ENCODE measurements at regions not wholly inside any gene's neighbourhood (a gene's known extent, or its start where the extent isn't known, plus 50 kb on each side); places are given as distances from the start of the nearest gene placed in this dataset.

DNA sequence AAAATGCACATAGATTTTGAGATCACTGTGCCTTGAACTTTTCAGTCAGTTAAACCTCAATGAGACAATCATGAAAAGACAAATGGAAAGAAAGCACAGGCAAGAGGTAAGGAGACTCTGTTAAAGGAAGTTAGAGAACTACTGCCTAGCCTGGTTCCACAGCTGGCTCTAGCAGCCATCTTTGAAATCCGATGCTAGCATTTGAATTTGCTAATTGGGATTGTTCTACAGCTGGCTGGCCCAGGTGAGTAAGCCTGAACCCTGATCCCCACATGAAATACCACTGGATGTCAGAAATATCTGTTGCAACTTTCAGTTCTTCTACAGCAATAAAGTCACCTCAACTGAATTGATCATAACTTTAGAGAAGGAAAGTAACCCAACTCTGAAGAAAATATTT lies 315.2 kb upstream of the CHAC2 start:
- Histone ChIP-seq H3K27ac (no peak overlapping the region), H3K4me3 (no peak overlapping the region), H3K9me3 (no peaks in the 10 kb centered on the region), H3K4me1 (no peaks in the 10 kb centered on the region), H3K4me2 (no peak overlapping the region)
- POLR2A ChIA-PET, result no interaction called here
- CTCF ChIA-PET, result no interaction called here
- 6% methylated on average over 1 of the region's 1 CpG for WGBS (ENCODE audit: missing lambda C conversion rate)
- no peak for DNase-seq (ENCODE audit: low read depth in 1 of 2, low spot score in 1 of 2)
- no peak for ATAC-seq
- TF ChIP-seq RCOR1 (IDR thresholded peaks at IDR 0.05; ENCODE audit: low read depth, low read length), result no peak
- no peak for TF ChIP-seq CEBPB (IDR thresholded peaks at IDR 0.05)
- no peak for TF ChIP-seq JUNB (IDR thresholded peaks at IDR 0.05)
- TF ChIP-seq, protein P1, sequence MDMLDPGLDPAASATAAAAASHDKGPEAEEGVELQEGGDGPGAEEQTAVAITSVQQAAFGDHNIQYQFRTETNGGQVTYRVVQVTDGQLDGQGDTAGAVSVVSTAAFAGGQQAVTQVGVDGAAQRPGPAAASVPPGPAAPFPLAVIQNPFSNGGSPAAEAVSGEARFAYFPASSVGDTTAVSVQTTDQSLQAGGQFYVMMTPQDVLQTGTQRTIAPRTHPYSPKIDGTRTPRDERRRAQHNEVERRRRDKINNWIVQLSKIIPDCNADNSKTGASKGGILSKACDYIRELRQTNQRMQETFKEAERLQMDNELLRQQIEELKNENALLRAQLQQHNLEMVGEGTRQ (IDR thresholded peaks at IDR 0.05), result no peak
- TF ChIP-seq FOSB (CRISPR knock-in tag; IDR thresholded peaks at IDR 0.05), result no peak
- TF ChIP-seq, protein P2, sequence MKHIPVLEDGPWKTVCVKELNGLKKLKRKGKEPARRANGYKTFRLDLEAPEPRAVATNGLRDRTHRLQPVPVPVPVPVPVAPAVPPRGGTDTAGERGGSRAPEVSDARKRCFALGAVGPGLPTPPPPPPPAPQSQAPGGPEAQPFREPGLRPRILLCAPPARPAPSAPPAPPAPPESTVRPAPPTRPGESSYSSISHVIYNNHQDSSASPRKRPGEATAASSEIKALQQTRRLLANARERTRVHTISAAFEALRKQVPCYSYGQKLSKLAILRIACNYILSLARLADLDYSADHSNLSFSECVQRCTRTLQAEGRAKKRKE (CRISPR knock-in tag; IDR thresholded peaks at IDR 0.05; ENCODE audit: low read depth), result no peak
- TF ChIP-seq, protein P3, sequence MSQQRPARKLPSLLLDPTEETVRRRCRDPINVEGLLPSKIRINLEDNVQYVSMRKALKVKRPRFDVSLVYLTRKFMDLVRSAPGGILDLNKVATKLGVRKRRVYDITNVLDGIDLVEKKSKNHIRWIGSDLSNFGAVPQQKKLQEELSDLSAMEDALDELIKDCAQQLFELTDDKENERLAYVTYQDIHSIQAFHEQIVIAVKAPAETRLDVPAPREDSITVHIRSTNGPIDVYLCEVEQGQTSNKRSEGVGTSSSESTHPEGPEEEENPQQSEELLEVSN (IDR thresholded peaks at IDR 0.05; ENCODE audit: borderline replicate concordance, low read depth), result no peak
- no peak for TF ChIP-seq ZFP36 (IDR thresholded peaks at IDR 0.05; ENCODE audit: borderline replicate concordance, partially characterized antibody)
- no peak for TF ChIP-seq FOSL2 (IDR thresholded peaks at IDR 0.05)
- no peak for TF ChIP-seq FOSL2 (CRISPR knock-in tag; IDR thresholded peaks at IDR 0.05)
- TF ChIP-seq CBX2 (IDR thresholded peaks at IDR 0.05; ENCODE audit: borderline replicate concordance, low read depth), result no peak
- TF ChIP-seq RFX5 (IDR thresholded peaks at IDR 0.05), result no peak
- TF ChIP-seq HOXB13 (CRISPR knock-in tag; IDR thresholded peaks at IDR 0.05; ENCODE audit: low read depth), result no peak
- no peak for TF ChIP-seq KDM5A (IDR thresholded peaks at IDR 0.05)
- no peak for FAIRE-seq

DNA sequence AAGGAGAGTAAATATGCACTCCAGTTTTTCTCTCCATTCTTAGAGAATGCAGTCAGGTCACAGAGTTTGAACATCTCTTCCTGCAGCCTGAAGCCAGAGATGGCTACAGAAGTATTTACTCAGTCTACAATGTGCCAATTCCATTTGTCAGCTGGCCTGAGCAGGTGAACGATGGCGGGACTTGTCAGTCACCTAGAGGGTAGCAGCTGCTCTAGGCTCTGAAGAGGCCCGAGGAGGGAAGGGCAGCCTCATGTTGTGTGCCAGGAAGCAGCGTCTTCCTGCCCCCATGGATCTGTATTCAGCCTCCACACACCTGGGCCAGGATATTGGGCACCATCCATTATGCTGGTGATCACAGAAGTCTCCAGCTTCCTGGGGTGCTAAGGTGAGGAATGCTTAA lies 316.7 kb upstream of the CHAC2 start:
- DNase-seq (ENCODE audit: low read depth in 1 of 2, low spot score in 1 of 2), result no peak
- POLR2A ChIA-PET, result no interaction called here
- Histone ChIP-seq H3K27ac (no peak overlapping the region), H3K4me3 (no peak overlapping the region), H3K9me3 (no peaks in the 10 kb centered on the region), H3K4me2 (no peak overlapping the region), H3K4me1 (no peaks in the 10 kb centered on the region)
- WGBS (ENCODE audit: missing lambda C conversion rate), result 25% methylated on average over 4 of the region's 4 CpGs
- CTCF ChIA-PET, result interaction anchor here (1.3 kb wide), 1 partner anchor 10 kb away, joined by 4 read pairs; no protein-coding TSS in a partner anchor
- ATAC-seq, result no peak
- TF ChIP-seq FOSL2 (IDR thresholded peaks at IDR 0.05) (no peak), FOSL2 (CRISPR knock-in tag; IDR thresholded peaks at IDR 0.05) (no peak), FOXS1 (CRISPR knock-in tag; IDR thresholded peaks at IDR 0.05) (no peak)
- FAIRE-seq, result no peak

DNA sequence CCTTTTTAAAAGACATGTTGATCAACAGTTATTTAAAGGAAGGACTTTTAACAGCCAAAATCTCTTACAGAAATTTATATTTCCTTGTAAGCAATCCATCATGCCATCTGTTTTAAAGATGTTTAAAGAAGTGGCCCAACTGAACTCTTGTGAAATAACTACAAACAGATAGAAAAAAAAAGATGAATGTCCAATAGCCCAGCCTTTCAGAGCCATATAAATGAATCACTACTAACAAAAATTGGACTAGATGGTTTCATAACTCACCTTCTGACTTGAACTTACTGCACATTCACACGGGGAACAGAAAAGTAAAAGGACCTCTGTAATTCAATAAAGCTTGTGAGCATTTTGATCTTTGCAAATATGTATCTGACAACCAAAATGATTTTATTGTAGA lies 319.0 kb upstream of the CHAC2 start:
- WGBS (ENCODE audit: missing lambda C conversion rate), result 9% methylated on average over 1 of the region's 1 CpG
- ChIA-PET CTCF (interaction anchor here (1.3 kb wide), 1 partner anchor 9 kb away, joined by 3 read pairs; no protein-coding TSS in a partner anchor), POLR2A (no interaction called here)
- Histone ChIP-seq H3K9me3 (no peaks in the 10 kb centered on the region), H3K4me3 (no peak overlapping the region), H3K27ac (no peak overlapping the region), H3K4me1 (no peaks in the 10 kb centered on the region), H3K4me2 (no peak overlapping the region)
- ATAC-seq (no peak), DNase-seq (ENCODE audit: low read depth in 1 of 2, low spot score in 1 of 2) (no peak), FAIRE-seq (no peak)
- no peak for TF ChIP-seq POLR2A (IDR thresholded peaks at IDR 0.05; ENCODE audit: low read length)
- no peak for TF ChIP-seq HOXA7 (CRISPR knock-in tag; IDR thresholded peaks at IDR 0.05)
- no peak for TF ChIP-seq ZC3H11A (IDR thresholded peaks at IDR 0.05)
- no peak for TF ChIP-seq CHD2 (IDR thresholded peaks at IDR 0.05; ENCODE audit: low read length, partially characterized antibody)
- no peak for TF ChIP-seq ESRRA (IDR thresholded peaks at IDR 0.05; ENCODE audit: borderline replicate concordance, low read length)
- TF ChIP-seq, protein P4, sequence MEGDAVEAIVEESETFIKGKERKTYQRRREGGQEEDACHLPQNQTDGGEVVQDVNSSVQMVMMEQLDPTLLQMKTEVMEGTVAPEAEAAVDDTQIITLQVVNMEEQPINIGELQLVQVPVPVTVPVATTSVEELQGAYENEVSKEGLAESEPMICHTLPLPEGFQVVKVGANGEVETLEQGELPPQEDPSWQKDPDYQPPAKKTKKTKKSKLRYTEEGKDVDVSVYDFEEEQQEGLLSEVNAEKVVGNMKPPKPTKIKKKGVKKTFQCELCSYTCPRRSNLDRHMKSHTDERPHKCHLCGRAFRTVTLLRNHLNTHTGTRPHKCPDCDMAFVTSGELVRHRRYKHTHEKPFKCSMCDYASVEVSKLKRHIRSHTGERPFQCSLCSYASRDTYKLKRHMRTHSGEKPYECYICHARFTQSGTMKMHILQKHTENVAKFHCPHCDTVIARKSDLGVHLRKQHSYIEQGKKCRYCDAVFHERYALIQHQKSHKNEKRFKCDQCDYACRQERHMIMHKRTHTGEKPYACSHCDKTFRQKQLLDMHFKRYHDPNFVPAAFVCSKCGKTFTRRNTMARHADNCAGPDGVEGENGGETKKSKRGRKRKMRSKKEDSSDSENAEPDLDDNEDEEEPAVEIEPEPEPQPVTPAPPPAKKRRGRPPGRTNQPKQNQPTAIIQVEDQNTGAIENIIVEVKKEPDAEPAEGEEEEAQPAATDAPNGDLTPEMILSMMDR (IDR thresholded peaks at IDR 0.05), result no peak
- no peak for TF ChIP-seq RCOR1 (IDR thresholded peaks at IDR 0.05; ENCODE audit: low read depth, low read length)
- no peak for TF ChIP-seq CEBPB (IDR thresholded peaks at IDR 0.05)
- no peak for TF ChIP-seq PHF8 (IDR thresholded peaks at IDR 0.05; ENCODE audit: borderline replicate concordance, low read depth)
- TF ChIP-seq, protein P5, sequence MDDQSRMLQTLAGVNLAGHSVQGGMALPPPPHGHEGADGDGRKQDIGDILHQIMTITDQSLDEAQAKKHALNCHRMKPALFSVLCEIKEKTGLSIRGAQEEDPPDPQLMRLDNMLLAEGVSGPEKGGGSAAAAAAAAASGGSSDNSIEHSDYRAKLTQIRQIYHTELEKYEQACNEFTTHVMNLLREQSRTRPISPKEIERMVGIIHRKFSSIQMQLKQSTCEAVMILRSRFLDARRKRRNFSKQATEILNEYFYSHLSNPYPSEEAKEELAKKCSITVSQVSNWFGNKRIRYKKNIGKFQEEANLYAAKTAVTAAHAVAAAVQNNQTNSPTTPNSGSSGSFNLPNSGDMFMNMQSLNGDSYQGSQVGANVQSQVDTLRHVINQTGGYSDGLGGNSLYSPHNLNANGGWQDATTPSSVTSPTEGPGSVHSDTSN (IDR thresholded peaks at IDR 0.05), result no peak
- TF ChIP-seq, protein P6, sequence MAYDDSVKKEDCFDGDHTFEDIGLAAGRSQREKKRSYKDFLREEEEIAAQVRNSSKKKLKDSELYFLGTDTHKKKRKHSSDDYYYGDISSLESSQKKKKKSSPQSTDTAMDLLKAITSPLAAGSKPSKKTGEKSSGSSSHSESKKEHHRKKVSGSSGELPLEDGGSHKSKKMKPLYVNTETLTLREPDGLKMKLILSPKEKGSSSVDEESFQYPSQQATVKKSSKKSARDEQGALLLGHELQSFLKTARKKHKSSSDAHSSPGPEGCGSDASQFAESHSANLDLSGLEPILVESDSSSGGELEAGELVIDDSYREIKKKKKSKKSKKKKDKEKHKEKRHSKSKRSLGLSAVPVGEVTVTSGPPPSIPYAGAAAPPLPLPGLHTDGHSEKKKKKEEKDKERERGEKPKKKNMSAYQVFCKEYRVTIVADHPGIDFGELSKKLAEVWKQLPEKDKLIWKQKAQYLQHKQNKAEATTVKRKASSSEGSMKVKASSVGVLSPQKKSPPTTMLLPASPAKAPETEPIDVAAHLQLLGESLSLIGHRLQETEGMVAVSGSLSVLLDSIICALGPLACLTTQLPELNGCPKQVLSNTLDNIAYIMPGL (CRISPR knock-in tag; IDR thresholded peaks at IDR 0.05; ENCODE audit: borderline replicate concordance), result no peak
- no peak for TF ChIP-seq JUN (IDR thresholded peaks at IDR 0.05)
- no peak for TF ChIP-seq CBX2 (IDR thresholded peaks at IDR 0.05; ENCODE audit: borderline replicate concordance, low read depth)
- no peak for TF ChIP-seq EHMT2 (IDR thresholded peaks at IDR 0.05; ENCODE audit: low read depth)
- TF ChIP-seq FOSB (CRISPR knock-in tag; IDR thresholded peaks at IDR 0.05), result no peak
- no peak for TF ChIP-seq ZSCAN20 (CRISPR knock-in tag; IDR thresholded peaks at IDR 0.05)

Measured in A549 (cell line).